ENCODE measurements at regions not wholly inside any gene's neighbourhood (a gene's known extent, or its start where the extent isn't known, plus 50 kb on each side); places are given as distances from the start of the nearest gene placed in this dataset.

DNA sequence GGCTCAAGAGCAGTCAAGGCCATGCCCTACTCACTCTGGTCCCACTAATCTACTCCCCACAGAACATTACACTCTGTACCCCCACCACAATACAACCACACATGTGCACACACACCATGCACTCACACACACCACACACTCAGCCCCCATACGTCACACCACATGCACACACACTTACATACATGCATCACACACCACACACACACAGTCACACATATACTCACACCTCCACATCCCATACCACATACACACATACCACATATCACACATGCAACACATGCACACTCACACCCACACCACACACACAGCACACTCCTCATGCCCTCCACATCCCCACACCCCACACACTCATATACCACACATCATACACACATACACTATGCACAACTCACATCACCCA is 67.6 kb downstream of the RASL11A start:
- 75 to 100% (median 91%) methylated on average over 1 of the region's 1 CpG for WGBS, 4 donors
- no peak for DNase-seq
- no peaks in the 10 kb centered on the region for H3K27me3 ChIP-seq
- H3K9me3 ChIP-seq (replicated peaks in 1 of 3) = no peaks in the 10 kb centered on the region
- no peak overlapping the region for H3K4me3 ChIP-seq
- H3K36me3 ChIP-seq (replicated peaks in 1 of 2) = no peaks in the 10 kb centered on the region
- H3K27ac ChIP-seq = no peak overlapping the region
- no peak for TF ChIP-seq POLR2A (IDR thresholded peaks at IDR 0.05)
- TF ChIP-seq, protein P1, sequence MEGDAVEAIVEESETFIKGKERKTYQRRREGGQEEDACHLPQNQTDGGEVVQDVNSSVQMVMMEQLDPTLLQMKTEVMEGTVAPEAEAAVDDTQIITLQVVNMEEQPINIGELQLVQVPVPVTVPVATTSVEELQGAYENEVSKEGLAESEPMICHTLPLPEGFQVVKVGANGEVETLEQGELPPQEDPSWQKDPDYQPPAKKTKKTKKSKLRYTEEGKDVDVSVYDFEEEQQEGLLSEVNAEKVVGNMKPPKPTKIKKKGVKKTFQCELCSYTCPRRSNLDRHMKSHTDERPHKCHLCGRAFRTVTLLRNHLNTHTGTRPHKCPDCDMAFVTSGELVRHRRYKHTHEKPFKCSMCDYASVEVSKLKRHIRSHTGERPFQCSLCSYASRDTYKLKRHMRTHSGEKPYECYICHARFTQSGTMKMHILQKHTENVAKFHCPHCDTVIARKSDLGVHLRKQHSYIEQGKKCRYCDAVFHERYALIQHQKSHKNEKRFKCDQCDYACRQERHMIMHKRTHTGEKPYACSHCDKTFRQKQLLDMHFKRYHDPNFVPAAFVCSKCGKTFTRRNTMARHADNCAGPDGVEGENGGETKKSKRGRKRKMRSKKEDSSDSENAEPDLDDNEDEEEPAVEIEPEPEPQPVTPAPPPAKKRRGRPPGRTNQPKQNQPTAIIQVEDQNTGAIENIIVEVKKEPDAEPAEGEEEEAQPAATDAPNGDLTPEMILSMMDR (IDR thresholded peaks at IDR 0.05) = no peak
- H3K4me1 ChIP-seq (replicated peaks in 1 of 2) = no peaks in the 10 kb centered on the region
- intact Hi-C loops (cut with DNase I) = no loop called here

DNA sequence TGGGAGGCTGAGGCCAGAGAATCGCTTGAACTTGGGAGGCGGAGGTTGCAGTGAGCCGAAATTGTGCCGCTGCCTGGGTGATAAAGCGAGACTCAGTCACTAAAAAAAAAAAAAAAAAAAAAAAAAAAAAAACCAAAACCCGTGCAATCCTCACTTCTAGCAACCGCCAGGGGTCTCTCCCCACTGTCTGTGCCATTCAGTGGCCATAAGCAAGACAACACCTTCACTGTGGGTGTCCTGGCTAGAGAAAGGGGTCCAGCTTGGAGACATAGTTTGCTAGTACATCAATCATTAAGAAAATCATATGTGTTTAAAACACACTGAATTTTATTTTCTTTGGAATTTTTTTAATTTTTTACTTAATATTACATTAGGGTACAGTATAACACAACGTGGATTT is 68.2 kb downstream of the RASL11A start:
- no peak overlapping the region for H3K4me3 ChIP-seq
- intact Hi-C loops (cut with DNase I) = no loop called here
- H3K27ac ChIP-seq = no peak overlapping the region
- DNase-seq = no peak
- 55 to 74% (median 69%) methylated on average over 8 of the region's 8 CpGs for WGBS, 4 donors
- no peaks in the 10 kb centered on the region for H3K27me3 ChIP-seq
- no peaks in the 10 kb centered on the region for H3K9me3 ChIP-seq (replicated peaks in 1 of 3)
- H3K36me3 ChIP-seq (replicated peaks in 1 of 2) = no peaks in the 10 kb centered on the region
- H3K4me1 ChIP-seq (replicated peaks in 1 of 2) = no peaks in the 10 kb centered on the region
- TF ChIP-seq POLR2A (IDR thresholded peaks at IDR 0.05) = no peak
- TF ChIP-seq, protein P1 (IDR thresholded peaks at IDR 0.05) = no peak

DNA sequence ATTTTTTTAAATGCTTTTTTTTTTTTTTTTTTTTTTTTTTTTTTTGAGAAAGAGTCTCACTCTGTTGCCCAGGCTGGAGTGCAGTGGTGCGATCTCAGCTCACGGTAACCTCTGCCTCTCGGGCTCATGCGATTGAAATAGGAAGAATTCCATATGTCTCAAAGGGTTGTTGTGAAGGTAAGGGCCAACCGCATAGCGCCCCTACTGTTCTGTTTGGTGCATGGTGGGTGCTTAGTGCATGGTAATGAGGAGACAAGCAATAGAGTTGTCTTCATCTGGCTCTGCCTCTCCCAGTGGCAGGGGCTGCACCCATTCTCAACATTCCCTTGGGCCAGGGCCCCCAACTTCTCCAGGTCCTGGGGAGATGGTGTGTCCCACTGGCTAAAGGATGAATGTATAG is 68.7 kb downstream of the RASL11A start:
- no peak for TF ChIP-seq POLR2A (IDR thresholded peaks at IDR 0.05)
- TF ChIP-seq, protein P1 (IDR thresholded peaks at IDR 0.05) = peak in 3 of 6 experiments; percentile 16 to 39 (median 28)
- peak in 2 of 7 donors; percentile 16 to 23 for DNase-seq
- no peaks in the 10 kb centered on the region for H3K9me3 ChIP-seq (replicated peaks in 1 of 3)
- H3K27me3 ChIP-seq = no peaks in the 10 kb centered on the region
- H3K36me3 ChIP-seq (replicated peaks in 1 of 2) = no peaks in the 10 kb centered on the region
- 23 to 50% (median 37%) methylated on average over 4 to 6 of the region's 6 CpGs for WGBS, 4 donors
- no peak overlapping the region for H3K4me3 ChIP-seq
- intact Hi-C loops (cut with DNase I) = no loop called here
- no peak overlapping the region for H3K27ac ChIP-seq
- no peaks in the 10 kb centered on the region for H3K4me1 ChIP-seq (replicated peaks in 1 of 2)

DNA sequence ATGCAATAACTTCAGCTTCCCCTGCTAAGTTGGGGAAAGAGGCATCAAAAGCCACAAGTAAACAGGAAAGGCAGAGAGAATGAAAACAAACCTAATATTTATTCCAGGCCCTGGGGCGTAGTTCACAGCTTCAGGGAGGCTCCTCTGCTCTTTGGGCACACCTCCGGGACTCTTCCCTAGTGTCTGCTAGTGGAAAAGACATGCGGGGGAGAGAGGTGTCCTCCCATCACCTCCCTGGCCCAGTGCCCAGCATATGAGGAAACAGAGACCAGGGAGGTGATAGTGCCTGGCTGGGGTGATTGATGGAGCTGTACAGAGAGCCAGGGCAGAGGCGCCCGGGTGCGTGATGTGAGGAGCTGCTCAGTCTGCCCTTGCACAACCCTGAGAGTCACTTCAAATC is 71.0 kb downstream of the RASL11A start:
- H3K4me3 ChIP-seq = no peak overlapping the region
- H3K9me3 ChIP-seq (replicated peaks in 1 of 3) = no peaks in the 10 kb centered on the region
- no peaks in the 10 kb centered on the region for H3K4me1 ChIP-seq (replicated peaks in 1 of 2)
- WGBS, 4 donors = 20 to 36% (median 26%) methylated on average over 5 to 6 of the region's 6 CpGs
- H3K27ac ChIP-seq = no peak overlapping the region
- no peaks in the 10 kb centered on the region for H3K36me3 ChIP-seq (replicated peaks in 1 of 2)
- H3K27me3 ChIP-seq = no peaks in the 10 kb centered on the region
- TF ChIP-seq, protein P1 (IDR thresholded peaks at IDR 0.05) = no peak
- TF ChIP-seq POLR2A (IDR thresholded peaks at IDR 0.05) = no peak
- peak in 2 of 7 donors; percentile 28 to 64 for DNase-seq
- intact Hi-C loops (cut with DNase I) = no loop called here
